GM12873 (cell line): ENCODE measurements at regions not wholly inside any gene's neighbourhood (a gene's known extent, or its start where the extent isn't known, plus 50 kb on each side); places are given as distances from the start of the nearest gene placed in this dataset.

ENCODE experiments used
- CTCF ChIP-seq: IDR thresholded peaks from 2 replicates; pipeline ENCODE4 v1.5.1; 2012; ENCODE audit warnings: low read depth, mild to moderate bottlenecking, moderate library complexity, low read length, control low read depth; ENCODE audit not compliant: insufficient read depth; ENCODE audit errors: missing control alignments

GRCh38 chr2:15034246-15034645 is 401.7 kb downstream of the LRATD1 start:
- TF ChIP-seq CTCF = no peak

GRCh38 chr2:15034860-15035259 is 402.3 kb downstream of the LRATD1 start:
- TF ChIP-seq CTCF = no peak

- no peak for TF ChIP-seq CTCF
Measured at GRCh38 chr2:15038366-15039364, 406.1 kb downstream of the LRATD1 start.

GRCh38 chr2:15040429-15041084 is 408.0 kb downstream of the LRATD1 start:
- TF ChIP-seq CTCF = no peak

- TF ChIP-seq CTCF = no peak
Measured at GRCh38 chr2:15041429-15041837, 408.9 kb downstream of the LRATD1 start.

GRCh38 chr2:15042801-15043217 is 410.3 kb downstream of the LRATD1 start:
- no peak for TF ChIP-seq CTCF
